Glomerular endothelial cell (primary cell): ENCODE measurements at regions not wholly inside any gene's neighbourhood (a gene's known extent, or its start where the extent isn't known, plus 50 kb on each side); places are given as distances from the start of the nearest gene placed in this dataset.

Source experiments
- DNase-seq: peaks from one replicate; pipeline ENCODE4 v3.0.0-alpha.2; 2011; ENCODE audit warnings: low read depth, low spot score; ENCODE audit errors: extremely low read depth

- DNase-seq: no peak
These were observed 75.1 kb upstream of the CADM1 start for GRCh38 chr11:115579181-115579825.

GRCh38 chr11:115578275-115578674 is 74.1 kb upstream of the CADM1 start:
- DNase-seq: no peak

GRCh38 chr11:115577701-115578100 is 73.5 kb upstream of the CADM1 start:
- no peak for DNase-seq

- DNase-seq: no peak
These were observed 72.6 kb upstream of the CADM1 start for GRCh38 chr11:115576606-115577380.

- no peak for DNase-seq
These were observed 68.3 kb upstream of the CADM1 start for GRCh38 chr11:115572551-115572950.

- no peak for DNase-seq
These were observed 62.1 kb upstream of the CADM1 start for GRCh38 chr11:115566180-115566764.

GRCh38 chr11:115564851-115565250 is 60.6 kb upstream of the CADM1 start:
- no peak for DNase-seq

GRCh38 chr11:115561116-115561515 is 56.9 kb upstream of the CADM1 start:
- no peak for DNase-seq

- DNase-seq: no peak
These were observed 54.4 kb upstream of the CADM1 start for GRCh38 chr11:115558635-115559034.

- no peak for DNase-seq
These were observed 53.5 kb upstream of the CADM1 start for GRCh38 chr11:115557681-115558080.

GRCh38 chr11:115556984-115557383 is 52.8 kb upstream of the CADM1 start:
- DNase-seq: no peak

GRCh38 chr11:115555336-115556090 is 51.3 kb upstream of the CADM1 start:
- DNase-seq: no peak
